Thyroid gland (tissue), 4 donors: ENCODE measurements at regions not wholly inside any gene's neighbourhood (a gene's known extent, or its start where the extent isn't known, plus 50 kb on each side); places are given as distances from the start of the nearest gene placed in this dataset.

ENCODE experiments used
- DNase-seq, 2 donors: peaks; one replicate each; pipeline ENCODE4 v3.0.0-alpha.2; 2019
- H3K27ac ChIP-seq, 3 donors: fragments of 200-600 bp; sonication (generic); 1 replicate in 2 of 3; 2 replicates in 1 of 3; pipeline ENCODE4 v1.5.1; 2016 to 2019; ENCODE audit warnings: mild to moderate bottlenecking in 1 of 3, moderate library complexity in 1 of 3
- H3K27me3 ChIP-seq: fragments of 200-600 bp; sonication (generic); one replicate; pipeline ENCODE4 v1.5.1; 2019
- H3K36me3 ChIP-seq, 2 donors: fragments of 200-600 bp; sonication (generic); one replicate each; pipeline ENCODE4 v1.5.1; 2016 to 2019
- H3K4me1 ChIP-seq, 2 donors: fragments of 200-600 bp; sonication (generic); one replicate each; pipeline ENCODE4 v1.5.1; 2017 to 2019
- H3K4me3 ChIP-seq, 3 donors: fragments of 200-600 bp; sonication (generic); replicated peaks in 1 of 3; 1 replicate in 2 of 3; 2 replicates in 1 of 3; pipeline ENCODE4 v1.5.1; 2016; ENCODE audit warnings: mild to moderate bottlenecking in 1 of 3
- H3K9me3 ChIP-seq: fragments of 200-600 bp; sonication (generic); one replicate; pipeline ENCODE4 v1.5.1; 2017
- POLR2A ChIP-seq, 2 donors: fragments of 450-650 bp; IDR thresholded peaks; one replicate each; pipeline ENCODE4 v1.6.1; 2017; ENCODE audit warnings: antibody characterized with exemption in 2 of 2, mild to moderate bottlenecking in 2 of 2, moderate library complexity in 1 of 2
- WGBS, 2 donors: methylation state at CpG; one replicate each; pipeline ENCODE4 v1.1.5; 2017; 5-methylcytosine and 5-hydroxymethylcytosine counted together
- intact Hi-C: fragments of 100-400 bp; cut with DNase I; formaldehyde crosslinking; loops from one replicate; pipeline ENCODE4 v1.15.1; 2023
- TF ChIP-seq, protein P1 (sequence below), 6 experiments: fragments of 200-600 bp in 3 of 6; fragments of 450-650 bp in 3 of 6; sonication (generic) in 3 of 6; IDR thresholded peaks; one replicate each; pipeline ENCODE4 v1.5.1; 2016 to 2019; ENCODE audit warnings: antibody characterized with exemption in 6 of 6, mild to moderate bottlenecking in 2 of 6, inconsistent platforms in 1 of 6, moderate library complexity in 1 of 6

DNA sequence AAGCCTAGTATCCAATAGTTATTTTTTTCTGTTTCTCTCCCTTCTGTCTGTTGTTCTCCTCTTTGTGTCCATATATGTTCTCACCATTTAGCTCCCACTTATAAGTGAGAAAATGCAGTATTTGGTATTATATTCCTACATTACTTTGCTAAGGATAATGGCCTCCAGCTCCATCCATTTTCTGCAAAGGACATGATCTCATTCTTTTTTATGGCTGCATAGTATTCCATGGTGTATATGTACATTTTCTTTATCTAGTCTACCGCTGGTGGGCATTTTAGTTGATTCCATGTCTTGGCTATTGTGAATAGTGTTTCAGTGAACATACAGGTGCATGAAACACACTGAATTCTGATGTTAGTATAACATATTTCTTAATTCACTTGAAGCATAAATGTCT is 348.9 kb upstream of the TRPC7 start:
- Histone ChIP-seq H3K36me3 (no peaks in the 10 kb centered on the region), H3K27me3 (no peaks in the 10 kb centered on the region), H3K4me1 (no peaks in the 10 kb centered on the region), H3K9me3 (no peaks in the 10 kb centered on the region), H3K4me3 (no peak overlapping the region), H3K27ac (no peak overlapping the region)
- DNase-seq = no peak
- intact Hi-C loops = no loop called here
- 96 to 100% methylated on average over 1 of the region's 1 CpG for WGBS, 2 donors
- TF ChIP-seq POLR2A (IDR thresholded peaks at IDR 0.05) = no peak
- TF ChIP-seq, protein P1, sequence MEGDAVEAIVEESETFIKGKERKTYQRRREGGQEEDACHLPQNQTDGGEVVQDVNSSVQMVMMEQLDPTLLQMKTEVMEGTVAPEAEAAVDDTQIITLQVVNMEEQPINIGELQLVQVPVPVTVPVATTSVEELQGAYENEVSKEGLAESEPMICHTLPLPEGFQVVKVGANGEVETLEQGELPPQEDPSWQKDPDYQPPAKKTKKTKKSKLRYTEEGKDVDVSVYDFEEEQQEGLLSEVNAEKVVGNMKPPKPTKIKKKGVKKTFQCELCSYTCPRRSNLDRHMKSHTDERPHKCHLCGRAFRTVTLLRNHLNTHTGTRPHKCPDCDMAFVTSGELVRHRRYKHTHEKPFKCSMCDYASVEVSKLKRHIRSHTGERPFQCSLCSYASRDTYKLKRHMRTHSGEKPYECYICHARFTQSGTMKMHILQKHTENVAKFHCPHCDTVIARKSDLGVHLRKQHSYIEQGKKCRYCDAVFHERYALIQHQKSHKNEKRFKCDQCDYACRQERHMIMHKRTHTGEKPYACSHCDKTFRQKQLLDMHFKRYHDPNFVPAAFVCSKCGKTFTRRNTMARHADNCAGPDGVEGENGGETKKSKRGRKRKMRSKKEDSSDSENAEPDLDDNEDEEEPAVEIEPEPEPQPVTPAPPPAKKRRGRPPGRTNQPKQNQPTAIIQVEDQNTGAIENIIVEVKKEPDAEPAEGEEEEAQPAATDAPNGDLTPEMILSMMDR (IDR thresholded peaks at IDR 0.05) = no peak

DNA sequence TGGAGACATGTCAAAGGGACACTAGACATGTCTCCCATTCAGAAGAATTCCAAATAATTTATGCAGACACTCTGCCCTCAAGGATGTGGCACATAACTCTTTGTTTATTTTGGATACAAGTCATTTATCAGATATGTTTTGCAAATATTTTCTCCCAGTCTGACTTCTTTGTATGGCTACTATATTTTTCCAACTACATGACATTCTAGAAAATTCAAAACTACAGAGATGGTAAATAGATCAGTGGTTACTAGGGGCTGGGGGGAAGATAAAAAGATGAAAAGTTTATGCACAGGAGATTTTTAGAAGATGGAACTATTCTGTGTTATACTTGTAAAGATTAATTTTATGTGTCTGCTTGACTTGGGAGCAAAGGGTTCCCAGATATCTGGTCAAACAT is 347.3 kb upstream of the TRPC7 start:
- TF ChIP-seq, protein P1 (IDR thresholded peaks at IDR 0.05) = no peak
- TF ChIP-seq POLR2A (IDR thresholded peaks at IDR 0.05) = no peak
- Histone ChIP-seq H3K9me3 (no peaks in the 10 kb centered on the region), H3K4me3 (no peak overlapping the region), H3K27ac (no peak overlapping the region), H3K36me3 (no peaks in the 10 kb centered on the region), H3K4me1 (no peaks in the 10 kb centered on the region), H3K27me3 (no peaks in the 10 kb centered on the region)
- intact Hi-C loops = no loop called here
- DNase-seq = no peak

DNA sequence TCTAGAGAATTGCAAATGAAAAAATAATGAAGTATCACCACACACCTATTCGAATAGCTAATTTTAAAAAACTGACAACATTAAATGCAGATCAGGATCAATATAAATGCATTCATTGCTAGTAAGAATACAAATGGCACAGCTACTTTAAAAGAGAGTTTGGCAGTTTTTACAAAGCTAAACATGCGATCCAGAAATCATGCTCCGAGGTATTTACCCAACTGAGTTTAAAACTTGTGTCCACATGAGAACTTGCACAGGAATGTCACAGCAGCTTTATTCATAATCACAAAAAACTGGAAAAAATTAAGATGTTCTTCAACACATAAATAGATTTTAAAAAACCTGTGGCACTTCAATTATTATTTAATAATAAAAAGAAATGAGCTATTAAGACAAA is 345.5 kb upstream of the TRPC7 start:
- Histone ChIP-seq H3K9me3 (no peaks in the 10 kb centered on the region), H3K36me3 (no peaks in the 10 kb centered on the region), H3K27me3 (no peaks in the 10 kb centered on the region), H3K27ac (no peak overlapping the region), H3K4me3 (no peak overlapping the region), H3K4me1 (no peaks in the 10 kb centered on the region)
- WGBS, 2 donors = 89 to 93% methylated on average over 3 of the region's 3 CpGs
- TF ChIP-seq, protein P1 (IDR thresholded peaks at IDR 0.05) = no peak
- TF ChIP-seq POLR2A (IDR thresholded peaks at IDR 0.05) = no peak
- DNase-seq = no peak
- intact Hi-C loops = no loop called here

DNA sequence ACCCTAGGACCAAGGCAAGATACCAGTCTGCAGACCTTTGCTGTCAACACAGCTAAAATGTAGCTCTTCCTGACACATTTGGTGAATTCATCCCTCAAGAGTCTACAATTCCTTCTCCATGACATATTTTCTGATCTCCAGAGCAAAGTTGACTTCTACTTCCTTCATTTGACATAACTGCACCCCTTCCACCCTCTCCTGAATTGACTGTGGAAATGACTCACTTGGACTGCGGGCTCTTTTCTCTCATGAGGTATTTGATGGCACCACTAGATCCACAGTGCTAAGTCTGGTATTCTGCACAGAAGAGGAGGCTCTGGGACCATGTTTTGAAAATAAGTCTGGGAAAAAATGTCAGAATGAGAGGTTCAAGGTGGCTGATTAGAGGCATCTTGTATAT is 338.4 kb upstream of the TRPC7 start:
- 86 to 97% methylated on average over 1 of the region's 1 CpG for WGBS, 2 donors

DNA sequence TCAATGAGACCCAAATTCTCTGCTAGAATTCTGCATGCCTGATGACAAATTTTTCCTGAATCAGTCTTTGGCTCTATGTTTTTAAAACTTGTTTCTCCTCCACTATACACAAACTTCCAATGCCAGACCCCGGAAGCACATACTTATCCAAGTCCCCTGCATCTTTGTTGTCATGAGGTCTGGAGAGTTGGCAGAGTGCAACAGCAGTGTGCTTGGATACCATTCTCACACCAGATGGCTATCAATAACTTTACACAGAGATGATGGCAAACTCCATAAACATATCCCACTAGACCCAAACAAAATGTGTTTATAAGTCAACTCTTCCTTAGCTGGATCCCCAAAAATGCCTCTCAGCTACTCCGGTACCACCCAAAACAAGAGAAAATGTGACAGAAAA is 337.7 kb upstream of the TRPC7 start:
- Histone ChIP-seq H3K9me3 (no peaks in the 10 kb centered on the region), H3K27me3 (no peaks in the 10 kb centered on the region), H3K27ac (no peak overlapping the region), H3K4me1 (peaks cover 10 to 11% of the 10 kb centered on the region in 2 donors), H3K4me3 (no peak overlapping the region), H3K36me3 (no peaks in the 10 kb centered on the region)
- intact Hi-C loops = no loop called here
- no peak for DNase-seq
- TF ChIP-seq, protein P1 (IDR thresholded peaks at IDR 0.05) = no peak
- no peak for TF ChIP-seq POLR2A (IDR thresholded peaks at IDR 0.05)
- 86 to 94% methylated on average over 2 of the region's 2 CpGs for WGBS, 2 donors

More for the DNA sequence above, 338.4 kb upstream of the TRPC7 start:
- Histone ChIP-seq H3K4me1 (peaks cover 10 to 11% of the 10 kb centered on the region in 2 donors), H3K36me3 (no peaks in the 10 kb centered on the region), H3K27ac (no peak overlapping the region), H3K4me3 (no peak overlapping the region), H3K27me3 (no peaks in the 10 kb centered on the region), H3K9me3 (no peaks in the 10 kb centered on the region)
- no peak for TF ChIP-seq POLR2A (IDR thresholded peaks at IDR 0.05)
- TF ChIP-seq, protein P1 (IDR thresholded peaks at IDR 0.05) = no peak
- intact Hi-C loops = no loop called here
- no peak for DNase-seq
